HG03060 (cell line): ENCODE measurements at regions not wholly inside any gene's neighbourhood (a gene's known extent, or its start where the extent isn't known, plus 50 kb on each side); places are given as distances from the start of the nearest gene placed in this dataset.

Experiments
- ATAC-seq: cut with Tn5 transposase; IDR thresholded peaks from one replicate; pipeline ENCODE4 v1.9.1; 2021; ENCODE audit warnings: low read depth, moderate number of reproducible peaks; ENCODE audit not compliant: unreplicated experiment

DNA sequence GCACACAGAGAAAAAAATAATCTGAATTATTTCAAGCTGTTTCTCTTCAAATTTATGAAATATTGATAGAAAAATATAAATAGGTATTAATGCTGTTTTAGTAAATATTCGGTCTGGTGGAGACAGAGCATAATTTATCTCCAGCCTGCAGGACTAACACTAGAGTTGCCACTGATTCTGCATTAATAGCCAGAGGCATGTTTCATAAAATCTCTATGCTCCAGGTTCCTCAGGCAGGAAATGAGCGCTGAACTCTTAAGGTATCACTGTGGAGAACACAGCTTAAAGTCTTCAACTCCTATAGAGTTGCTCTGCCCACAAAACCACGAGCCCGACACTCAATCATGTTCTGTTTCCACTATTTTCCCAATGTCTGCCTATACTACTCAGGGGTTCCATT, 470.0 kb upstream of the TMPO start:
- ATAC-seq, result no peak

DNA sequence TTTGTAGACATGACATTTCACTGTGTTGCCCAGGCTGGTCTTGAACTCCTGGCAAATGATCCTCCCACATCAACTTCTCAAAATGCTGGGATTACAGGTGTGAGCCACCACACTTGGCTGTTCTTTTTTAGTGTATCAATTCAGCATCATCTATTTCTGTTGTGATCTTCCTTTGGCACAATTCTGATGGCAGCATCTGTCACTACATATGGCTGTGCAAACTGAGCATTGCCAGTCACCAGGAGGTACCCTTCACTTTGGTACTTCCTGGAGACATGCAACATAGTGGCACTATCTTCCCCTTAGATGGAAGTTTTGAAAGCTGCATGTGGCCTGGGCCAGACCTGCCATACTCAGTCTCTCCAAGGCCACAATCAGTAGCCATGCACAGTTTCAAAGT, 467.1 kb upstream of the TMPO start:
- ATAC-seq, result no peak

GRCh38 chr12:98053202-98053601, 462.2 kb upstream of the TMPO start:
- no peak for ATAC-seq

GRCh38 chr12:98057701-98058100, 457.7 kb upstream of the TMPO start:
- no peak for ATAC-seq

GRCh38 chr12:98058213-98058612, 457.2 kb upstream of the TMPO start:
- no peak for ATAC-seq

GRCh38 chr12:98058838-98059237, 456.6 kb upstream of the TMPO start:
- no peak for ATAC-seq

DNA sequence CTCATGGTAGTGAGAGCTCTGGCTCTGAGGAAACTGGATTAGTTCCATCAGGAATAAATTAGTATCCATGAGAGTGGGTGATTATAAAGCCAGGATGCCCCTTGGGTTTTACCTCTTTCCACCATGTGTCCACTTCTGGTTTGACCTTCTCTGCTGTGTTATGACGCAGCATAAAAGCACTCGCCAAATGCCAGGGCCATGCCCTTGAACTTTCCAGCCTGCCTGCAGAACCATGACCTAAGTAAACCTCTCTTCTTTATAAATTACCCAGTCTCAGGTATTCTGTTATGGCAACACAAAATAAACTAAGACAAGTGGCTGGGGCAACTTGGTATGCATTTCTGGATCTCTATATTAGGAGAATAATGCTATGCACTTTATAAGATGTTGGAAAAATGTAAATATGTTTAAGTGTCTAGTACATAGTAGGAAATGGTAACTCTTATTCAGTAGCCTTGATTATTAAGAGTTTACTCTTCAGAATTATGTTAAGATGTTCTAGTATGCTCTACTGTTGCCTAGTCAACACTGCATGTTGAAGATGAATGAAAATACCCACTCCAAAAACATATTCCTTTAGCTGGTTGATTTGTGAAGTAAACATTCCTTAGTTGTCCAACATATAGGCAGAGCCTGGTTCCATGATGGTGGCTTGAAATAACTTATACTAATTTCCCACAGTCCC, 455.6 kb upstream of the TMPO start:
- ATAC-seq, result no peak

GRCh38 chr12:98060411-98060810, 455.0 kb upstream of the TMPO start:
- no peak for ATAC-seq

- ATAC-seq, result no peak
Measured at GRCh38 chr12:98062464-98063245, 452.7 kb upstream of the TMPO start.

GRCh38 chr12:98064501-98064900, 450.9 kb upstream of the TMPO start:
- no peak for ATAC-seq

DNA sequence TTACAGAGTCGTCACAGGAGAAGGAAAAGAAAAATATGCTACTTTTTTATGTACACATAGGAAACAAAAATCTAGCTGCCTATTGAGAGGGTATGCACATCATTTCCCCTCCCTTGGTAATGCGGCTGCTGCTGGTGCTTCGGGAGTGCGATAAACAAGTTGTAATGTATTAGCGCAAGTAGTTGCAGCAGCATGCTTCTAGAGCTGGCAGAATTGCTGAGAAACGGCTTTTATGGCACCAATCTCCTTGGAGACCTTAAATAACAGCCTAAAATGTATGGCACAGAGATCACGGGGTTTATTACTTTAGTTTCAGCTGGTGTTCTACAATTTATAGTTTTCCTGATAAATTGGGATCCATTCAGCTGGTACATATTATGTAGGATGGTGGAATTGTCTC, 447.6 kb upstream of the TMPO start:
- no peak for ATAC-seq

DNA sequence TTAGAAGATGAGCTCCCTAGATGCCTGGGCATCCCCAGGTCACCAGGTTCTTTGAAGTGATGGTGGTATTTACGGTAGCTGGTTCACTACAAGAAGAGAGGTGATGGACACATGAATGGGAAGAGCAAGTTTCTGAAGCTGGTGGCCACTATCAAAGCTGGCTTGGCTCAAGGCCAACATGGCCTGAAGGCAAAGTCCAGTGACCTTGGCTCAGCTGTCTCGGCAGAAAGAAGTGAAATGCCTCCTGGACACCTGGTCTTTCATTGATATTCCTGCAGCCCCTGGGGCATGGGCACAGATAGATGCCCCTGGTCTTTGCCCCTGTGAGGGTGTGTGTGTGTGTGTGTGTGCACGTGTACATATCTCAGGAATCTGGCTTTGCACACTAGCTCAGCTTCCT, 441.8 kb upstream of the TMPO start:
- ATAC-seq, result no peak

GRCh38 chr12:98074286-98074685, 441.1 kb upstream of the TMPO start:
- ATAC-seq, result no peak

- ATAC-seq, result no peak
Measured at GRCh38 chr12:98084391-98084790, 431.0 kb upstream of the TMPO start.

DNA sequence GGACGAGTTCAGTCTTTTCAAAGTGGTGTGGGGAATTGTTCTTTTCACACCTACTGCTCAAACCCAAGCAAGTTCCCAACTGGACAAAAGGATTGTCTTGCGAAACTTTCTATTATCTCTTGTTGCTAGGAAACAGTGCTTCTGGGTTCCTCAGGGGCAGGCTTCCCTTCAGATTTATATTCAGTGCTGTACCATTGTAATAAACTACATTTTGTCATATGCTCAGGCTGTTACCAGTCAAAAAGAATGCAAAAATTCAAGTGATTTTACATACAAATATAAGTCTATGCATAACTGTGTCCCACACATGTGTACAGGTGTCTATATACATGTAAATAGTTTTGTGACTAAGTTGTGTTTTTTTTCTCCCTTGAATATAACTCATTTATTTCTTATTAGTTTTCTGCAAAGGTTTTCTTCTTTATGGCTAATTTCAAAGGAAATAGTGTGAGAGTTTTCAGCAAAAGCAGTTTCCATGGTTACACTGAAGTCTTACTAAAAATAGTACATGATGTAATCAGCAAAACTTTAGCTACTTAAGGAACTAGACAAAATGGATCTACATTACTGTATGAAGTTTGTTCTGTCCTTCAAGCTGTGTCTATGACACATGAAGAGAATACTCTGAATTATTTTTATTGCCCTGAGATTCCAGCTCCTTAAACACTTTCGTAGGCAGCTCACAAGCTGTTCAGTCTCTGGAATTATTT, 430.2 kb upstream of the TMPO start:
- ATAC-seq, result no peak

DNA sequence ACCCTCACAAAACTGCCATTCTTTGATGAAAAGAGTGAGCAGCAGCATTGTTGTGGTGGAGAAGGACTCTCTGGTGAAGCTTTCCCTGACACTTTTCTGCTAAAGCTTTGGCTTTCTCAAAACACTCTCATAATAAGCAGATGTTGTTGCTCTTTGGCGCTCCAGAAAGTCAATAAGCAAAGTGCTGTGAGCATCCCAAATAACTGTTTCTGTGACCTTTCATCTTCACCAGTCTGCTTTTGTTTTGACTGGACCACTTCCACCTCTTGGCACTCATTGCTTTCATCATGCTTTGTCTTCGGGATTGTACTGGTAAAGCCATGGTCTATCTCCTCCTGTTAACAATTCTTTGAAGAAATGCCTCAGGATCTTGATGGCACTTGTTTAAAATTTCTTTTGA, 424.7 kb upstream of the TMPO start:
- no peak for ATAC-seq

- no peak for ATAC-seq
Measured at GRCh38 chr12:98096436-98096835, 419.0 kb upstream of the TMPO start.

DNA sequence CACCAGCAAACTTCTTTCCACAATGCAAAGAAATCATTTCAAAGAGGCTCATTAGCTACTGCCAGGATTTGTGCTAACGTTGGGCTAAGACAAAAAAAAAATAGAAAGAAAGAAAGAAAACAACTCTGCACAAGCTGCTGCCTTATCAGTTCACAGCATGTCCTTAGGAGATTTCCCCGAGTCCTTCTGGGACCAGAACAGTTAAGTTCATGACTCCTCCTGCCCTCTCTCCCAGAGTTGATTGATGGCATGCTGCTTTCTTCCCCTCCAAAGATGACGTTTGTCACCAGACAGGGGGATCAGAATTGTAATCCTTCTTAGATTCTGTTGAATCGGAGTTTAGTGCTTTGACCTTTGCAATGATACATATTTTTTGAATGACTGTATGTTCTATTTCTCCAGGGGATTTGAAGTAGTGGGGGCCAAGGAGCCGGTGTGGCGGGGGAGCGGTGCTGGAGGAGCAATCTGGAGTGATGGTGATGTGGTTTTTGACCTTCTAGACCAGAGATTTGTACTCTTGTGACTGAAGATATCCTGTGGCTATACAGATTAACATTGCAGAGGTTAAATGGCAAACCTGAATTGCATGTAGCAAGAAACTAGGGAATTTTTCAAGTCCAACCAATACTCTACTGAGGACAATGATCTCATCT, 409.2 kb upstream of the TMPO start:
- ATAC-seq, result no peak

- ATAC-seq, result no peak
Measured at GRCh38 chr12:98109266-98109665, 406.1 kb upstream of the TMPO start.

- ATAC-seq, result no peak
Measured at GRCh38 chr12:98110536-98110935, 404.9 kb upstream of the TMPO start.

DNA sequence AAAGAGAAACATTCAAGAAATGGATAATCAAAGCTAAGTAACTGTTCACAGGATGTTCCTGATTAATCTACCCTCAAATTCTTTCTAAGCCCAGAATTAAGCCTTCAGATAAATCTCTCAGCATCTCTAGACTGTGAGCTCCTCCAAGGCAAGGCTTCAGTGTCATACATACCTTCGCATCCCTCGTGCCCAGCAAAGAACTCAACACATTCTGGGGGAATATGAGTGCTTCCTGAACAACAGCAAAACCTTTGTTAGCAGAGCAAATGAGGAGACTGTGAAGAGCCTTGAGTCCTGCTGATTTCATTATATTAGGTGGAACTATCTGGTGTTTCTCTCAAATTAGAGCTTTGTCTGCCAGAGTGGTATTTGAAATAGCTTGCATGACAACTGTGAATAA, 401.8 kb upstream of the TMPO start:
- no peak for ATAC-seq
